GM21576 (cell line): ENCODE measurements at regions not wholly inside any gene's neighbourhood (a gene's known extent, or its start where the extent isn't known, plus 50 kb on each side); places are given as distances from the start of the nearest gene placed in this dataset.

Source experiments
- ATAC-seq: cut with Tn5 transposase; IDR thresholded peaks from one replicate; pipeline ENCODE4 v1.9.1; 2021; ENCODE audit warnings: mild to moderate bottlenecking, moderate library complexity; ENCODE audit not compliant: unreplicated experiment

DNA sequence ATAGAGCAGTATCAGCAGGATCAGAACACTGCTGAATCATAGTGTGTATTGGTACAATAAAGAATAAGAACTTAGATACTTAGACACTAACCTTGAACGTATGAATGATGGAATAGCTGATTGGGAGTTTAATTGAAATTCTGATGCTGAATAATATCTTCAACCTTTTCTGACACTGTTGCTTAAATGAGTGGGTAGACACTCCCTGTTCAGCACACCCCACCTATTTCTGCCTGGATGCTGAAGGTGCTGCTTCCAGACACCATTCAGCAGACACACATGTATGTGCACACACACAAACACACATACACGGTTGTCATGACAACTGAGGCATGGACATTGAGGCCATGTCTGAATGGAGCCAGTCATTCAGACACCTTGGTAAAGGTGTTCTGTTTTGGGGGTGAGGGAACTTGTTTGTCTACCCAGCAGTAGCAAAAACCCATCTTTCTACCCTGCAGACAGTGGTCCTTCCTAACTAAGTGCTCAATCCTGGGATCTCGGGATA, 54.3 kb downstream of the TMEM215 start:
- ATAC-seq, result no peak

DNA sequence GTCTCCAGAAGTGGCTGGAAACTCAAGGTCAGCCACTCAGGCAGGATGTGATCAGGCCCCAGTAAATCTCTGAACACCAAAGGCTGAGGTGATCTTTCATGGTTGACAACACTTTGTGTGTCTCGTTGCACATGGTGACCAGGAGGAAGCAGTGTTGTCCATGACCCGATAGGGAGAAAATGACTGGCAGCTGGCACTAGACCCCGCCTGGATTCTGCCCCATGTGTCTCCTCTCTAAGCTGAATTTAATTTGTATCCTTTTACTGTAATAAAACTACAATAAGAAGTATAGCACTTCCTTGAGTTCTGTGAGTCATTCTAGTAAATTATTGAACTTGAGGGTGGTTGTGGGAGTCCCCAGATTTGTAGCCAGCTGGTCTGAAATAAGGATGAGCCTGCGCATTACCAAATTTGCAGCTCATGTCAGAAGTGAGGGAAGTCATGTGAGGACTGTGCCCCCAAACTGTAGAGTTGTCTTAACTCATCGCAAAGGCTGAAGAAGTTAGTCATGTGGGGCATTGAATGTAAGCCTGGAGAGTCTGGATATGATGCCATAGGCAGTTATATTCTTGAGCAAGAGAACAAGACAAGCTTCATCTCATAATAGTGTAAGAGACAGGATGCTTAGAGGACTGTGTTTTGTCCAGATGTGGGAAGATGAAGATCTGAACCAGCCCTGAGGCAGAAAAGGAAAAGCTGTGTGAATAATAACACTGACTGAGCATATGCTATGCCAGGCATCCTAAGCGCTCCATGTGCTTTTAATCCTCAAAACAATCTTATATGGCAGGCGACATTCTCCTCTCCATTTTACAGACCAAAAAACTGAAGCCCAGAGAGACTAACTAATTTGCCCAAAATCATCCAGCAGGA, 55.9 kb downstream of the TMEM215 start:
- no peak for ATAC-seq

DNA sequence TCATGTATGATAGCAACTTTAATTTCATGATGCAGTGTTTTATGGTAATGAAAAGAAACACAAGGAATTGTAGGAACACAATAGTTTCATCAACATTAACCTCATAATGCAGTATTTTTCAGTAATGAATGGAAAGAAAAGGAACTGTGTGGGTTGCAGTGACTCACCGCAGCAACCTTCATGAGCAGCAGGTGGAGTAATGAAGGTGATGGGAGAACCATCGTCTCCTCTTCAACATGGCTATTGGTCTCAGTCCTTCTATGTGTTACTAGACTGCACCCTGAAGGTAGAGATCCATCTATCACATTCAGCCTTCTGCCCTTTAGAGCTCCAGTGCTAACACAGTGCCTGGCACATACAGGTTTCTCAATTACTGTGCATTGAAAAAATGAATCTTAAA, 58.0 kb downstream of the TMEM215 start:
- no peak for ATAC-seq

DNA sequence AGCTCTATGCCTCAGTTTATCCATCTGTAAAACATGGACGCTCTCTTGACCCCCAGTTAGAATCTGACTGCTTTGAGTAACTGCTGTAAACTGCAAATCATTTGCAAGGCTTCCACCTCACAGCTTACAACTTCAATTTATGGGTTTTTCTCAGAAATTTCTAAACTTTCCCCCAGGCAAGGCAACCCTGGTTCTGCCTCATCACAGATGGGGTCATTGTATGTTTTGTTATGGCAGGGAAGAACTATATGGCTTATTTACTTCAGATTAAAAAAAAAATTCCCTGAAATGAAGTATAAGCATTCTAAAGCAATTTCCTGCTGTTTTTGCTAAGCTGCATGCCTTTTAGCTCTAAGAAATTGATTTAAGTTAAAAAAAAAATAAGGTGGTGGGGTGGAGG, 60.0 kb downstream of the TMEM215 start:
- ATAC-seq, result no peak

DNA sequence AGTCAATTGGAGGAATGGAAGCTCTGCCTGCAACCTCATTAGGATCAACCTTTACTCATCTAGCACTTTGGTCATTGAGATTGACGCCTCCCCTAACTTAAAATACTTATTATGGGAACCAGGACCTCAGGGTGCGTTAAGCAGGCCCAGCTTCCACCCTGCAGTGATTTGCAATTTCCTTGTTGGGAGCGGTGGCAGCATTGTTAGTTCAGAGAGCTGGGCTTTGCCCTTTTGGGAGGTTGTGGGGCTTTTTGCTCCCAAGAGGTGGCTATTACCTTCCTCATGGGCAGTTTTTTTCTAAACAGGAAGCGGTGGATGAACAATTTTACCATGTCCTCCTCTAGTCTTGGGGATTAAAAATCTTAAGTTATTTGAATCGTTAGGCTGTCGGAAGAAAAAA, 60.9 kb downstream of the TMEM215 start:
- ATAC-seq, result no peak

DNA sequence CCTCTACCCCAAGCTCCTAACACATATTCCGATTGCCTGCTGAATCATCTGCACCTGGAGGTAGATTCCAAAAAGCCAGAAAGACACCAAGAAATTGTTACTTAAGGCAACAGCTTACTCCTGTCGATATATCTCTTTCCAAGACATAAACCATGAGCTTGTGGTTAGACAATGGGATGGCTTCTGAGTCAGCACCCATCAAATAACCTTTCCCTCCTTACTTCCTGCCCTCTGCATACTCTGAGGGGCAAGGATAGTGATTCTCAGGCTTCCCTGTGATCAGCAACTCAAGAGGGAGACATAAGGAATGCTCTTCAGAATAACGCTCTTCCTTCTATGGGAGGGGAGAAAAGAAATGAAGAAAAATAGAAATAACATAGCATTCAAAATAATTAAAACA, 70.9 kb downstream of the TMEM215 start:
- ATAC-seq, result no peak

DNA sequence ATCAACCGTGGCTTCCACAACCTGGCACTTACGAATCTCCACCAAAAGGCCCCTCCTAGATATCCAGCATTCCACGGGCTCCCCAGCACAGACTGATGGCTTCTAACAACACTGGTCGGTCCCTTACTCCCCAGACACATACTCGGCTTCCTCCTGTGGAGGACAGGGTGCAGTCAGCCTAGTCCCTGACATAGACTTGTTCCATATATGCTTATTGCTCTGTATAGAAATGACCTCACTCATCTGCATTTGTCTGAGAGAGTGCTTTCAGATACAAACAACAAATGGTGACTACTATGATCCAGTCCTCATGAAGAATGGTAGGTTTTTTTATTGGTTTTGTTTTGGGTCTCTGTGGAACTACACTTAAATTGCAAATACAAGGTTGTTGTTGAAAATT, 72.4 kb downstream of the TMEM215 start:
- no peak for ATAC-seq

DNA sequence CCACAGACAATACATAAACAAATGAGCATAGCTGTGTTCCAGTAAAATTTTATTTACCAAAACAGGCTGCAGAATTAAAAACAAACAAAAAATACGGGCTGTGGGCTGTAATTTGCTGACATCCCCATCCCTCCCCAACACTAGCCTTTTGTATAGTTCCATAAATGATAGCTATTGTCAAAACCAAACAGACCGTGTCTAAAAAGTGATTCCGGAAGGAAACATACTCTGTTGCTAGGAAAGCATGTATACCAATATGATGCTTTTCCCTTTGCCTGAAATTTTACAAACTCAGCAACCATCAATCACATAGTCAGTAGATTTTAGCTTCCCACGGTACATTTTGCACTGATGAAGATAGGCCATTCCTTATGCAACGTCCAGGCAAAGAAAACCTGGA, 80.0 kb downstream of the TMEM215 start:
- ATAC-seq, result no peak

DNA sequence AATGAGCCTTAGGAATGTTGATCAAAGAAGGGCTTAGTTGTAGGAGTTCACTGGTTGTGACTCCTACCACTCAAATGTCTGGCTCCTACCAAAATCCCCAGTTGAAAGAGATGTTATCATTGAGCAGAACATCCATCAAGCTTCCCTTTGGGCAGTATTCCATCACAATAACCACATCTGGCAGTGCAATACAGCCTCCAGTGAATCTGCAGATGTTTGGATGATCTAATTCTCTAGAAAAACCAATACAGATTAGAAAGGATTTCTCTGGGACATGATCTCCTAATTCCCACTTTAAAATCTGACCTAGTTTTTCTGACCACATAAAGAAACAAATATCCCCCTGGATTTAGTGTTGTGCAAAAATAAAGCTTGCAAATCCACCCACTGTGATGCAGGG, 81.6 kb downstream of the TMEM215 start:
- ATAC-seq, result no peak

DNA sequence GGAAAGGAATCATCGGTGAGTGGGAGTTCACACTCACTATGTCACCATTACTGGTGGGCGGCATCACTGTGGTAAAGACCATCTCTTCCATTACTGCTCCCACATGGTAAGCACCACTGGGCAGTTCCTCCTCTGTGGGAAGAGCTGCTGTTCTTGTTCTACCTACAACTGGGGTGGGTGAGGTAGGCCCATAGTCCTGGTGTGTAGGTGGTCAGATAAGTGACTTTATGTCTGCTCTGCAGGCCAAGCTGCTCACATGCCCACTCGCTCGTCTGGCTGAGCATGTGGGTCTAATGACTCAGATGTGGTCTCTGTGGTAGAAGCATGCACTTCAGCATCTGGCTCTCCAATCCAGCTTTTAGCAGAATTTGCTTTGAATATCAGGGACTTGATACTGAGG, 82.9 kb downstream of the TMEM215 start:
- ATAC-seq, result no peak

DNA sequence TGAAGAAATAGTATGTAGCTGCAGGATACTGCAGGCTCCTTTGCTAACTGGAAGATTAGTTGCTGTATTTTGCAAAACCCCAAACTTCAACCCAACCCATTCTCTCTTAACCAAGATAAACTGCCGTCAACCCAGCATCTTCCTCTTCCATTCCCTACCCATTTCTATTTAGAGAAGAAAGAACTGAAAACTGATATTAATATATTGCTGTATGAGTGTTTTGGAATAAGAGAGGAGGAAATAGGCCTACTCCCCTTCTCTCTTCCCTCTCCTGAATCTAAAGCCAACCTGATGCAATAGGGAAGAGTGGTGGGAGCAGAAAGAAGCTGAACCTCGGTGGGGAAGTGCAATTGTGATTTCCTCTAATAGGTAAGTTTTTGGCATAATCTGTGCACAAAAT, 83.7 kb downstream of the TMEM215 start:
- ATAC-seq, result no peak

DNA sequence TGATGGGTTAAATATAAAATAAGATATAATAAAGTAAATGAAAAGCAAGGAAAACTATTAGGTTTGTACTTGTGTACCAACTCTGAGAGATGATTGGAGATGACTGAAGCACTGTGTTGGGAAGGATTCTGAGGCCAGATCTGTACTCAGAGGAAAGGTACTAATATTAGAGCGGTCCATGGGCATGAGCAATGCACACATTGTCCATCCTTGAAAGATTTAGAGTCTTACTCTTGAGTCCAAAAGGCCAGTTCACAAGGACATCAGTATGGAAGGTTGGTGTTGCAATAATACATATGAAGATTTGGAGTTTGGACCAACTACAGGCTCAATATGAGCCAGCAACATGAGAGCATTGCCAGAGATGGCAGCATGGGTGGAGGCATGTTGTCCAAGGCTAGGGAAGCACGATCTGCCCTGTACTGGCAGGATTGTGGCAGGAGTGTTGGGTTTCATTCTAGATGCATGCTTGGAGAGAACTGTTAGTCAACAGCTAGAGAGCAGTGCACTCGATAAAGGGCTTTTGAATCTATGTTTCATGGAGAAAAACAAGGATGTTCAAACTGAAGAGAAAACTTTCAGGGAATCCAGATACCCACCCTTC, 84.4 kb downstream of the TMEM215 start:
- ATAC-seq, result no peak

DNA sequence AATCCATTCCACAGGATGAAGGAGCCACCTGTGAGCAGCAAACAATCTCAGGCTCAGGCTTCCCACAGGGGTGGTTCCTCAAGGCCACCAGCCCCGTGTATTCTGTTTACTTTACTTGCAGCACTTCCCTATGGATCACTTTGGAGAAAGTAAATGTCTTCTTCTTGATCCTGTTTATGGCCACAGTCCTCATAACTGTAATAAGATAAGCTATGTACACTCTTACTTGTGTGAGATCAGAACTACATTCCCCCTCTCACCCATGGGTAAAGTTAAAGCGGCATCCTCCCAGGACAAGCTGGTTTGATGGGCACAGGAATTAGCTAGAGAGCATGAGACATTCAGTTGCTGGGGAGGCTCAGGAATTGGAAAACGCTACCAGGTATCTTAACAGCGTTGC, 86.1 kb downstream of the TMEM215 start:
- ATAC-seq, result no peak

DNA sequence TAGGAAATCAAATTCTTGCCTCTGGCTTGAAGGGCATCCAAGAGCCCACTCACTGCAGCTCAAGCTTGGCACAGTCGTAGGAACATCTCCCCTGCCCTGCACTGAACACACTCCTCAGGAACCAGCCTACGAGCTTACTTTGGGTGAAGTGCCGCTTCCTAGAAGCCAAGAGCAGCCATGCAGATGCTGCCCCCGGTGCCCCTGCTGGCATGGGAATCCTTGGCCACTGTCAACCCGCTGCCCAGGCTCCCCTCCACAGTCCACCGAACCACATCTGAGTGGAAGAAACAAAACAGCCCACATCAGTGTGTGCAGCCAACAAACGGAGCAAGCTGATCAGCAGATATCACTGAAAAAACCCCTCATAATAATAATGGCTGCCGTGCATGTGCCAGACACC, 89.8 kb downstream of the TMEM215 start:
- ATAC-seq, result no peak

DNA sequence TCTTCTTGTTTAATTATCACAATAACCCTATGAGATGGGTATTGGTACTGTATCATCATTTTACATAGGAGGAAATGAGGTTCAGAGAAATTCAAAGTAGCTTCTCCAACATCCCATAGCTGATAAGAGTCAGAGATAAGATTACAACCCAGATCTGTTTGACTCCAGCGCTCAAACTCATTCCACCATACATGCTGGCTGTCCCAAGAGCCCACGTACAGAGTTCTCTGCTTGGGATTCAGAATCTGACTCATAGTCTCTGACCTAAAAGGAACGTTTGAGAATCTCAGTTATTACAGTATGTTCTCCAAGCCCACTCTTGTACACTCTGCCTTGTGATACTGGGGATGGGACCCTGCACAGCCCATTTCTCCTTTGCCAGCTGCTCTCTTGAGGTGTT, 90.2 kb downstream of the TMEM215 start:
- no peak for ATAC-seq

DNA sequence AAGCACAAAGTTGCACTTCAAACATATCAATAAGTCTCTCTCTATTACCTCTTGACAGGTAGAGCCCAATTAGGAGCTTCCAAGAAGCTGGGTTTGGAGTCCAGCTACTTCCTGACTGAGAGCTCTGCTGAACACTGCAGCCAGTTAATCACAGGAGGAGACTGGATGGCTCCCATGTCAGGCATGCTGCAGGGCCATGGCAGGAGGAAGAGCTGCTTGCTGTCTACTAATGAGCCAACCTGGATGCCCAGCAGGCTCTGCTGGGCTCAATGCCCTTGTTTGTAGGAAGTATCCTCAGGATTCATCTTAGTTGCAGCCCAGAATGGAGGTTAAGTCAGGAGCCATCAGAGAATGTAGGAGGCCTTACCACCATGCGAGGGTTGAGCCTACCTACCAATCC, 91.9 kb downstream of the TMEM215 start:
- ATAC-seq, result no peak

DNA sequence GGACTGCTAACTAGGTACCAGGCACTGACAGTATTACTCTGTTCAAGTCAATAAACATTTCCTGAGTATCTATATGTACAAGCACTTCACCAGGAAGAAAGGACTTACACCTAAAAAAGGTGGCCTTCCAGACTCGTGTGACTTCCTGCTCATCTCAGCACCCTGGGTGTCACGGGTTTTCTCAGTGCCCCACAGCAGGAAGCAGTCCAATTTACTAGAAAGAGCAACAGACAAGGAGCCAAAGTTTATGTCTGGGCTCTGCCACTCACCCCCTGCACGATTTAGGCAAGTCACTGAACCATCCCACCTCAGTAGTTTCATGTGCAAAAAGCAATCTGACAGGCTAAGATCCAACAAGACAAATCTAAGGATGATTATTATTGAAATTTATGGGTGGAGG, 92.4 kb downstream of the TMEM215 start:
- no peak for ATAC-seq

DNA sequence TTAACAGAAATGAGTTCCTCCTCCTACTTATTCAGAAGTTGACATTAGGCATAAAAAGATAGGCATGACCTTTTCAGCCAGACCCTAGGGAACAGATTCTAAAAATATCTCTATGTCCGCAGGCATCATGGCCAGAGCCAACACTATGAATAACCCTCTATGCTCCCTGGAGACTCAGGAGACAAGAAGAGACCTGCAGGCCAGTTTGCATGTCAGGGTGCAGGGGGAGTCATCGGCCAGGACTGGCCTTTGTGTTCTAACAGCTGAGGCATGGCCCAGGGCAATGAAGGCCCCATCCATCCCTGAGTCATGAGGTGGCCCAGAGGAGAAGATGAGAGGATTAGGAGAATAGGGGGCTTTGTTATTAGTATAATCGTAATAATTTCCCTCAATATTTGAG, 93.8 kb downstream of the TMEM215 start:
- ATAC-seq, result no peak

DNA sequence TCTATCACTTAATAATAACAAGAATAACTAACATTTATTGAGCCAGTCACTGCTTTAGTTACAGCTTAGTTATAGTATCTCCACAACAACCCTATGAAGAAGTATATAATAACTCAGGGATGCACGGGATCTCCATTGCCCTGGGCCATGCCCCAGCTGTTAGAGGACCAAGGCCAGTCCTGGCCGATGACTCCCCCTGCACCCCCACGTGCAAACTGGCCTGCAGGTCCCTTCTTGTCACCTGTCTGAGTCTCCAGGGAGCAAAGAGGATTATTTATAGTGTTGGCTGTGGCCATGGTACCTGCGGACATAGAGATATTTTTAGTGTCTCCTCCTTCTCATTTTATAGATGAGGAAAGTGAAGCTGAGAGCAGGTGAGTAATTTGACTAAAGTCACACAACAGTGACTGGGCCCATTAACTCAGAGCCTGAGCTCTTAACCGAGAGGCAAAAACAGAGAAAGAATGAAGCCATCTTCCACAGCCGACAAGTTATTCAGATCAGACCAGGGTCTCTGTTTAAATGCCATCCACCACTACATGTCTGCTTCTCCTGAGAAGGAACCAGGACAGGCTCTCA, 94.4 kb downstream of the TMEM215 start:
- ATAC-seq, result peak; percentile 67

DNA sequence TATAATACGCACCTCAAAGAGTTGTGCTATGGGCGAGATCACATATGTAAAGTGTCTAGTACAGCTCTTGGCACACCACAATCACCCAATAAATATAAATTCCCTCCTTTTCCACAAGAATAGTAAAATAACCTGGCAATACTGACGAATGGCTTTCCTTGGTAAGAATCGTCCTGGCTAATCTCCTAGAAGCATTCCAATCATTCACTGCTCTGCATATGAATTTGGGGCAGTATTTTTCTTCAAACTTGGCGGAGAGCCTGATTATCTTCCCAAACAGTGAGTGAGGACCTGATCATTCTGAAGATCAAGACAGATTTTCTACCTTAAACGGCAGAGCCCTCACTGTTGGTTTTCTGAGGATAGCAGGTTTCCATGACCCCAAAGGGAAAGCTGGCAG, 96.0 kb downstream of the TMEM215 start:
- ATAC-seq, result no peak

DNA sequence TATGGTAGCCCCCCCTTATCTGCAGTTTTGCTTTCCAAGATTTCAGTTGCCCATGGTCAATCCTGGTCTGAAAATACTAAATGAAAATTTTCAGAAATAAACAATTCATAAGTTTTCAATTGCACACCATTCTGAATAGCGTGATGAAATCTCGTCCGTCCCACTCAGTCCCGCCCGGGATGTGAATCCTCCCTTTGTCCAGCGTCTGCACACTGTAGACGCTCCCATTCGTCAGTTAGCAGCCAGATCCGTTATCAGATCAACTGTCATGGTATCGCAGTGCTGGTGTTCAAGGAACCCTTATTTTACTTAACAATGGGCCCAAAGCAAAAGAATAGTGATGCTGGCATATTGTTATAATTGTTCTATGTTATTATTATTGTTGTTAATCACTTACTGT, 98.6 kb downstream of the TMEM215 start:
- no peak for ATAC-seq

DNA sequence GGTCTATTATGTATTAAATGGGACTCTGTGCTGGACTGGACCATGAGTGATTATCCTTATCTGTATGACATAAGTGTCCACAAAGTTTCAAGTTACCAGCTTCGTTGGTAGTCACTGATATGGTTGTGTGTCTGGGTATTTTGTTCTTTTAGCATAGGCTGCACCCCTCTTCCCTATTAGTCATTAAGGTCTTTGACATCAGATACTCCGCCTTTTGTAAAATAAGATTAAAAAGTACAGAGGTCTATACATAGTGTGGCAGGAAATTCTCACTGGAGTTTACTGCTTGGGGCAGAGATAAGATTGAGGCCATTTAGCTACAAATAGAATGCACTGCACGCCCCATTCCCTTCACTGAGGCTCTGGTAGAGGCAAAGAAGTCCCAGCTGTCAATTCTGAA, 99.4 kb downstream of the TMEM215 start:
- no peak for ATAC-seq
